ENCODE measurements at regions not wholly inside any gene's neighbourhood (a gene's known extent, or its start where the extent isn't known, plus 50 kb on each side); places are given as distances from the start of the nearest gene placed in this dataset.
"Not testable (repeated sequence)": the region's sequence is repeated elsewhere in the genome, so short reads cannot be mapped to it uniquely, and the experiment has no call there.

GRCh38 chr14:28966416-28967233, 200.0 kb downstream of the FOXG1 start:
- Histone ChIP-seq H3K4me3 (no peak overlapping the region), H3K4me1 (replicated peaks) (no peaks in the 10 kb centered on the region), H3K9me3 (replicated peaks) (no peaks in the 10 kb centered on the region), H3K27ac (no peak overlapping the region), H3K36me3 (no peaks in the 10 kb centered on the region), H3K27me3 (replicated peaks) (no peaks in the 10 kb centered on the region)
- DNase-seq (ENCODE audit: low read depth in 1 of 2, low spot score in 2 of 2), result no peak

DNA sequence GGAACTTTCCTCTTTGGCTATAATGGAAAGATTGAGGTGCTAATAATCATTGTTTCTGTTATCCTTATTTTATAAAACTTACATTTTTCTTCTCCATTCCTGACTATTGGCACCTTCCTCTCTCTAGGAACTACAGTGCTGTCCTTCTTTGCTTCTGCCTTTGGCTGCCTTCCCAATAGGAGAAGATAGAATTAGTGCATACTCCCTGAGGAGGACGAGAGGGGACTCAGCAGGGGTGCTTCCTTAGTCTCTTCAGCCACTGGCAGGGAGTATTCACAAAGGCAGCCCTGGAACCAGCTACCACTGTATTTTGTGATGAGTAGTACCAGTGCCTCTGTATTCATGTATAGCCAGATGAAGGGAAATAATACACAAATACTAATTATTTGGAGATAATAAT, 208.5 kb downstream of the FOXG1 start:
- no peaks in the 10 kb centered on the region for H3K36me3 ChIP-seq
- H3K27me3 ChIP-seq (replicated peaks), result no peaks in the 10 kb centered on the region
- no peaks in the 10 kb centered on the region for H3K9me3 ChIP-seq (replicated peaks)
- H3K27ac ChIP-seq, result no peak overlapping the region
- H3K4me3 ChIP-seq, result no peak overlapping the region
- no peaks in the 10 kb centered on the region for H3K4me1 ChIP-seq (replicated peaks)
- DNase-seq (ENCODE audit: low read depth in 1 of 2, low spot score in 2 of 2), result no peak

DNA sequence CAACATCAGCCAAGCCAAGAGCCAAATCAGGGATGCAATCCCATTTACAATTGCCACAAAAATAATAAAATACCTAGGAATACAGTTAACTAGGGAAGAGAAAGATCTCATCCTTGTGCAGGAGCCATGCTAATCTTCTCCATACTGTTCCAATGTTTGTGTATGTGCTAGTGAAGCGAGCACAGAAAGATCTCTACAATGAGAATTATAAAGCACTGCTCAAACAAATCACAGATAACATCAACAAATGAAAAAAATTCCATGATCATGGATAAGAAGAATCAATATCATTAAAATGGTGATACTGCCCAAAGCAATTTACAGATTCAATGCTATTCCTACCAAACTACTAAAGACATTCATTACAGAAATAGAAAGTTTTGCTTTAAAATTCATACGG, 215.6 kb downstream of the FOXG1 start:
- Histone ChIP-seq H3K4me1 (replicated peaks) (no peaks in the 10 kb centered on the region), H3K27me3 (replicated peaks) (no peaks in the 10 kb centered on the region), H3K4me3 (no peak overlapping the region), H3K27ac (no peak overlapping the region), H3K9me3 (replicated peaks) (no peaks in the 10 kb centered on the region), H3K36me3 (no peaks in the 10 kb centered on the region)
- no peak for DNase-seq (ENCODE audit: low read depth in 1 of 2, low spot score in 2 of 2)

- no peak overlapping the region for H3K4me3 ChIP-seq
- no peaks in the 10 kb centered on the region for H3K36me3 ChIP-seq
- no peaks in the 10 kb centered on the region for H3K27me3 ChIP-seq (replicated peaks)
- no peak overlapping the region for H3K27ac ChIP-seq
- no peaks in the 10 kb centered on the region for H3K4me1 ChIP-seq (replicated peaks)
- no peaks in the 10 kb centered on the region for H3K9me3 ChIP-seq (replicated peaks)
- DNase-seq (ENCODE audit: low read depth in 1 of 2, low spot score in 2 of 2), result no peak
Measured at GRCh38 chr14:28983279-28983678, 216.7 kb downstream of the FOXG1 start.

DNA sequence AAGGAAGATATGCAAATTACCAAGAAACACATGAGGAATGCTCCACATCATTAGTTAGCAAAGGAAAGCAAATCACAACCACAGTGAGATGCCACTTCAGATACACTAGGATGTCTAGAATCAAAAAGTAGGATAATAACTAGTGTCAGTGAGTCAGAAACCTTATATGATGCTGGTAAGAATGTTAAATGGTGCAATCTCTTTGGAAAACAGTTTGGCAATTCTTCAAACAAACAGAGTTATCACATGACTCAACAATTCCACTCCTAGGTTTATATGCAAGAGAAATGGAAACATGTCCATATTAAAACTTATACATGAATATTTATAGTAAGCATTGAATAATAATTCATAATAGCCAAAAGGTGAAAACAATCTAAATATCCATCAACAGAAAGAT, 220.9 kb downstream of the FOXG1 start:
- no peak for DNase-seq (ENCODE audit: low read depth in 1 of 2, low spot score in 2 of 2)
- no peaks in the 10 kb centered on the region for H3K27me3 ChIP-seq (replicated peaks)
- H3K36me3 ChIP-seq, result no peaks in the 10 kb centered on the region
- H3K27ac ChIP-seq, result no peak overlapping the region
- no peaks in the 10 kb centered on the region for H3K4me1 ChIP-seq (replicated peaks)
- H3K9me3 ChIP-seq (replicated peaks), result no peaks in the 10 kb centered on the region
- H3K4me3 ChIP-seq, result no peak overlapping the region

- H3K27me3 ChIP-seq (replicated peaks); H3K4me3 ChIP-seq; H3K9me3 ChIP-seq (replicated peaks); H3K4me1 ChIP-seq (replicated peaks); H3K27ac ChIP-seq; DNase-seq (ENCODE audit: low read depth in 1 of 2, low spot score in 2 of 2); H3K36me3 ChIP-seq: not testable (repeated sequence)
Measured at GRCh38 chr14:28997196-28997595, 230.6 kb downstream of the FOXG1 start.

- Histone ChIP-seq H3K4me3 (no peak overlapping the region), H3K4me1 (replicated peaks) (no peaks in the 10 kb centered on the region), H3K27me3 (replicated peaks) (no peaks in the 10 kb centered on the region), H3K9me3 (replicated peaks) (no peaks in the 10 kb centered on the region), H3K36me3 (no peaks in the 10 kb centered on the region), H3K27ac (no peak overlapping the region)
- DNase-seq (ENCODE audit: low read depth in 1 of 2, low spot score in 2 of 2), result no peak
Measured at GRCh38 chr14:28999656-29000055, 233.1 kb downstream of the FOXG1 start.

GRCh38 chr14:29005647-29006046, 239.1 kb downstream of the FOXG1 start:
- no peak for DNase-seq (ENCODE audit: low read depth in 1 of 2, low spot score in 2 of 2)
- Histone ChIP-seq H3K4me3 (no peak overlapping the region), H3K9me3 (replicated peaks) (no peaks in the 10 kb centered on the region), H3K4me1 (replicated peaks) (no peaks in the 10 kb centered on the region), H3K36me3 (no peaks in the 10 kb centered on the region), H3K27me3 (replicated peaks) (no peaks in the 10 kb centered on the region), H3K27ac (no peak overlapping the region)

DNA sequence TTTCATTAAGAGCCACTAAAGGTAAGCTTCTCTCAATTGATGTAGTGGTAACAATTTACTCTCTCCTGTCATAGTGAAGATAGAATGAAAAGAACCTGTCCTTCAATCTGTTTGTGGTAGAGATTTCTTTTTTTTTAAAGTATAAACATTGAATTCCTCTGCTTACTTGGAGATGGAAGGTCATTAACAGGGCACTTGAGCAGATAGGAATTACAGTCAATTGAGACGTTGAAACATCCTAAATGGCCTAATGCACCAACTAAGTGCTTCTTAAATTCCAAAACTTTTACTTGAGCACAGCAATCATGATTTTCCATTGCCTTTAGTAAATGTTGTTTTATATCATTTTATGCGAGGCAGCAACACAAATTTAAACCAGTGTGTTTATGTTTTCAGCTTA, 241.4 kb downstream of the FOXG1 start:
- no peaks in the 10 kb centered on the region for H3K9me3 ChIP-seq (replicated peaks)
- no peak for DNase-seq (ENCODE audit: low read depth in 1 of 2, low spot score in 2 of 2)
- H3K27ac ChIP-seq, result no peak overlapping the region
- no peak overlapping the region for H3K4me3 ChIP-seq
- no peaks in the 10 kb centered on the region for H3K36me3 ChIP-seq
- no peaks in the 10 kb centered on the region for H3K27me3 ChIP-seq (replicated peaks)
- no peaks in the 10 kb centered on the region for H3K4me1 ChIP-seq (replicated peaks)

- no peaks in the 10 kb centered on the region for H3K27me3 ChIP-seq (replicated peaks)
- no peaks in the 10 kb centered on the region for H3K36me3 ChIP-seq
- H3K4me3 ChIP-seq, result no peak overlapping the region
- peak; percentile 16 to 42 for DNase-seq (ENCODE audit: low read depth in 1 of 2, low spot score in 2 of 2)
- H3K4me1 ChIP-seq (replicated peaks), result no peaks in the 10 kb centered on the region
- no peak overlapping the region for H3K27ac ChIP-seq
- no peaks in the 10 kb centered on the region for H3K9me3 ChIP-seq (replicated peaks)
Measured at GRCh38 chr14:29016050-29016900, 249.7 kb downstream of the FOXG1 start.

- not testable (repeated sequence) for H3K4me1 ChIP-seq (replicated peaks); H3K27me3 ChIP-seq (replicated peaks); H3K9me3 ChIP-seq (replicated peaks); H3K27ac ChIP-seq; H3K36me3 ChIP-seq; H3K4me3 ChIP-seq; DNase-seq (ENCODE audit: low read depth in 1 of 2, low spot score in 2 of 2)
Measured at GRCh38 chr14:29023505-29023904, 256.9 kb downstream of the FOXG1 start.

DNA sequence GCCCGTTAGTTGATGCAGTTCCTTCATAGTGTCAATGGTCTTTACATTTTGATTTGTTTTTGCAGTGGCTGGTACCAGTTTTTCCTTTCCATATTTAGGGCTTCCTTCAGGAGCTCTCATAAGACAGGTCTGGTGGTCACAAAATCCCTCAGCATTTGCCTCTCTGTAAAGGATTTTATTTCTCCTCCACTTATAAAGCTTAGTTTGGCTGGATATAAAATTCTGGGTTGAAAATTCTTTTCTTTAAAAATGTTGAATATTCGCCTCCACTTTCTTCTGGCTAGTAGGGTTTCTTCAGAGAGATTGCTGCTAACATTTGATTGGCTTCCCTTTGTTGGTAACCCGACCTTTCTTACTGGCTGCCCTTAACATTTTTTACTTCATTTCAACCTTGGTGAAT, 260.9 kb downstream of the FOXG1 start:
- H3K27me3 ChIP-seq (replicated peaks); DNase-seq (ENCODE audit: low read depth in 1 of 2, low spot score in 2 of 2); H3K4me1 ChIP-seq (replicated peaks); H3K36me3 ChIP-seq; H3K27ac ChIP-seq; H3K4me3 ChIP-seq; H3K9me3 ChIP-seq (replicated peaks): not testable (repeated sequence)

GRCh38 chr14:29027941-29028705, 261.5 kb downstream of the FOXG1 start:
- not testable (repeated sequence) for H3K27ac ChIP-seq; H3K36me3 ChIP-seq; H3K4me3 ChIP-seq; H3K9me3 ChIP-seq (replicated peaks); H3K4me1 ChIP-seq (replicated peaks); H3K27me3 ChIP-seq (replicated peaks); DNase-seq (ENCODE audit: low read depth in 1 of 2, low spot score in 2 of 2)
